ENCODE measurements at regions not wholly inside any gene's neighbourhood (a gene's known extent, or its start where the extent isn't known, plus 50 kb on each side); places are given as distances from the start of the nearest gene placed in this dataset.

- ChIA-PET POLR2A (ENCODE audit: partially characterized antibody) (no interaction called here), CTCF (ENCODE audit: partially characterized antibody) (interaction anchor here (1.1 kb wide), 1 partner anchor 301 kb away, joined by 4 read pairs; no protein-coding TSS in a partner anchor)
- Histone ChIP-seq H3K79me1 (ENCODE audit: low read depth, low read length) (no peaks in the 10 kb centered on the region), H4K5ac (ENCODE audit: insufficient read length, low read depth, low read length) (no peak overlapping the region), H3K4me2 (ENCODE audit: insufficient read depth in 1 of 2, low read depth in 2 of 2, low read length in 2 of 2) (no peak overlapping the region), H4K8ac (ENCODE audit: extremely low read depth, insufficient read depth, low read length) (no peak overlapping the region), H2AK5ac (ENCODE audit: low read depth, low read length) (no peak overlapping the region), H3K14ac (ENCODE audit: insufficient read length) (no peak overlapping the region), H2AFZ (ENCODE audit: low read length) (no peak overlapping the region), H3K27me3 (replicated peaks in 1 of 4; ENCODE audit: control insufficient read depth in 3 of 4, extremely low read depth in 1 of 4, insufficient read depth in 3 of 4, low read length in 3 of 4) (no peaks in the 10 kb centered on the region), H2BK12ac (ENCODE audit: low read depth, low read length) (no peak overlapping the region), H3K36me3 (ENCODE audit: control insufficient read depth in 2 of 4, insufficient read depth in 4 of 4, low read length in 3 of 4) (no peaks in the 10 kb centered on the region), H3K18ac (ENCODE audit: extremely low read depth, low read length) (no peak overlapping the region), H2BK5ac (ENCODE audit: low read depth, low read length) (no peak overlapping the region), H2BK120ac (replicated peaks; ENCODE audit: low read depth, low read length) (no peak overlapping the region), H3K79me2 (ENCODE audit: control insufficient read depth in 1 of 2, insufficient read depth in 2 of 2, low read length in 2 of 2) (no peaks in the 10 kb centered on the region), H3K23ac (ENCODE audit: insufficient read length) (no peak overlapping the region), H3K4me3 (ENCODE audit: extremely low read depth in 1 of 4, insufficient read depth in 2 of 4, low read depth in 3 of 4, low read length in 4 of 4) (no peak overlapping the region), H3K4ac (replicated peaks; ENCODE audit: insufficient read length, low read depth, low read length) (no peak overlapping the region), H2BK15ac (ENCODE audit: low read length) (no peak overlapping the region), H2BK20ac (ENCODE audit: low read length) (no peak overlapping the region), H3K23me2 (ENCODE audit: low read depth, low read length) (no peaks in the 10 kb centered on the region; the same call in 1 of the 2 replicates), H3K9me3 (ENCODE audit: insufficient read depth in 2 of 2, low read depth in 1 of 2, low read length in 1 of 2) (no peaks in the 10 kb centered on the region; a peak in 1 of 4 replicates), H3K27ac (ENCODE audit: low read depth, low read length) (no peak overlapping the region), H4K20me1 (replicated peaks in 1 of 2; ENCODE audit: control insufficient read depth in 1 of 2, insufficient read depth in 2 of 2, low read length in 2 of 2) (no peaks in the 10 kb centered on the region), H3K4me1 (replicated peaks in 1 of 4; ENCODE audit: control insufficient read depth in 3 of 4, insufficient read depth in 4 of 4, low read length in 3 of 4) (peaks cover 0 to 5% (median 3%) of the 10 kb centered on the region in 4 experiments; a peak in 3 of 7 replicates), H3K56ac (replicated peaks; ENCODE audit: insufficient read length, low read depth, low read length) (no peak overlapping the region), H3K9ac (replicated peaks in 1 of 4; ENCODE audit: extremely low read depth in 1 of 4, low read depth in 3 of 4, low read length in 3 of 4) (no peak overlapping the region), H4K91ac (replicated peaks; ENCODE audit: insufficient read length, low read length) (no peak overlapping the region)
- WGBS, 2 experiments (ENCODE audit: extremely low coverage in 1 of 2, insufficient coverage in 1 of 2, insufficient read length in 1 of 2, insufficient replicate concordance in 2 of 2, low coverage in 1 of 2, low lambda C conversion rate in 2 of 2, missing lambda C conversion rate in 1 of 2), result 50% methylated on average over 2 of the region's 2 CpGs; no CpG with 5 or more reads in 1 of the 2 experiments
- no peak for TF ChIP-seq POLR2AphosphoS5 (IDR thresholded peaks at IDR 0.05; ENCODE audit: low read depth, low read length)
- no peak for TF ChIP-seq NRF1 (IDR thresholded peaks at IDR 0.05; ENCODE audit: low read depth, low read length)
- no peak for TF ChIP-seq KDM4A (IDR thresholded peaks at IDR 0.05; ENCODE audit: low read depth, low read length, severe bottlenecking)
- TF ChIP-seq ZNF274 (IDR thresholded peaks at IDR 0.05; ENCODE audit: borderline replicate concordance, extremely low read depth, low read length), result no peak
- no peak for TF ChIP-seq CHD2 (IDR thresholded peaks at IDR 0.05; ENCODE audit: low read length)
- no peak for TF ChIP-seq SRF (IDR thresholded peaks at IDR 0.05; ENCODE audit: low read depth, low read length)
- no peak for TF ChIP-seq KDM5A (IDR thresholded peaks at IDR 0.05; ENCODE audit: low read length)
- TF ChIP-seq TAF1 (IDR thresholded peaks at IDR 0.05; ENCODE audit: low read depth, low read length), result no peak
- TF ChIP-seq CREB1 (IDR thresholded peaks at IDR 0.05), result no peak
- TF ChIP-seq GTF2F1 (IDR thresholded peaks at IDR 0.05; ENCODE audit: borderline replicate concordance, low read depth, low read length), result no peak
- no peak for TF ChIP-seq KDM1A (IDR thresholded peaks at IDR 0.05; ENCODE audit: borderline replicate concordance, low read length)
- no peak for TF ChIP-seq MAFK (IDR thresholded peaks at IDR 0.05; ENCODE audit: low read depth, low read length)
- TF ChIP-seq SIN3A (conservative IDR thresholded peaks at IDR 0.05 in 1 of 2, IDR thresholded peaks at IDR 0.05 in 1 of 2; ENCODE audit: low read depth in 1 of 2, low read length in 2 of 2), result no peak
- TF ChIP-seq TCF12 (IDR thresholded peaks at IDR 0.05; ENCODE audit: low read depth, low read length), result no peak
- no peak for TF ChIP-seq FOSL1 (IDR thresholded peaks at IDR 0.05; ENCODE audit: insufficient read depth, low read depth, low read length)
- no peak for DNase-seq (ENCODE audit: low read depth in 1 of 2, low spot score in 2 of 2)
- FAIRE-seq, result no peak
These were observed 116.4 kb upstream of the DGKB start for GRCh38 chr7:15018981-15019380.
